Fibroblast of lung (primary cell): ENCODE measurements at regions not wholly inside any gene's neighbourhood (a gene's known extent, or its start where the extent isn't known, plus 50 kb on each side); places are given as distances from the start of the nearest gene placed in this dataset.

Experiments used
- DNase-seq, 2 donors: peaks; one replicate each; pipeline versions ENCODE4 v3.0.0 to v3.0.0-alpha.2; 2010; ENCODE audit warnings: low read depth in 2 of 2
- H2AFZ ChIP-seq: 2 replicates; pipeline ENCODE4 v1.5.1; 2012; ENCODE audit warnings: low read length, control low read depth, inconsistent platforms
- H3K27ac ChIP-seq: 2 replicates; pipeline ENCODE4 v1.5.1; 2011; ENCODE audit warnings: low read length, control low read depth; ENCODE audit not compliant: insufficient read depth
- H3K27me3 ChIP-seq: 2 replicates; pipeline ENCODE4 v1.5.1; 2011; ENCODE audit warnings: mild to moderate bottlenecking, low read length; ENCODE audit not compliant: control insufficient read depth, insufficient read depth
- H3K36me3 ChIP-seq: 2 replicates; pipeline ENCODE4 v1.5.1; 2011; ENCODE audit warnings: low read length; ENCODE audit not compliant: control insufficient read depth, insufficient read depth
- H3K4me1 ChIP-seq: 2 replicates; pipeline ENCODE4 v1.5.1; 2011; ENCODE audit warnings: low read length; ENCODE audit not compliant: control insufficient read depth, insufficient read depth; ENCODE audit errors: extremely low read depth
- H3K4me2 ChIP-seq: 2 replicates; pipeline ENCODE4 v1.5.1; 2011; ENCODE audit warnings: low read length, control low read depth; ENCODE audit not compliant: insufficient read depth; ENCODE audit errors: extremely low read depth
- H3K4me3 ChIP-seq, 4 experiments: fragments of 200-600 bp in 1 of 4; sonication (generic) in 1 of 4; replicated peaks in 1 of 4; 2 replicates each; pipeline ENCODE4 v1.5.1; 2011 to 2016; ENCODE audit warnings: low read length in 4 of 4, low read depth in 3 of 4, mild to moderate bottlenecking in 3 of 4, control low read depth in 2 of 4, inconsistent platforms in 1 of 4, mixed read lengths in 1 of 4; ENCODE audit not compliant: insufficient read depth in 1 of 4; ENCODE audit errors: control extremely low read depth in 1 of 4
- H3K79me2 ChIP-seq: 2 replicates; pipeline ENCODE4 v1.5.1; 2012; ENCODE audit warnings: mild to moderate bottlenecking, low read length, inconsistent platforms; ENCODE audit not compliant: control insufficient read depth, insufficient read depth
- H3K9ac ChIP-seq: 2 replicates; pipeline ENCODE4 v1.5.1; 2011; ENCODE audit warnings: mild to moderate bottlenecking, low read length, control low read depth; ENCODE audit not compliant: insufficient read depth
- H3K9me3 ChIP-seq: 2 replicates; pipeline ENCODE4 v1.5.1; 2012; ENCODE audit warnings: low read depth, low read length; ENCODE audit not compliant: control insufficient read depth, insufficient read depth
- H4K20me1 ChIP-seq: 2 replicates; pipeline ENCODE4 v1.5.1; 2011; ENCODE audit warnings: low read length; ENCODE audit not compliant: control insufficient read depth, insufficient read depth; ENCODE audit errors: extremely low read depth
- CTCF ChIP-seq, 2 donors: IDR thresholded peaks in 1 of 2; conservative IDR thresholded peaks in 1 of 2; 1 replicate in 1 of 2; 2 replicates in 1 of 2; pipeline ENCODE4 v1.5.1; 2011 to 2012; ENCODE audit warnings: low read length in 2 of 2, control low read depth in 1 of 2, inconsistent platforms in 1 of 2, low read depth in 1 of 2, mild to moderate bottlenecking in 1 of 2
- EZH2 ChIP-seq: IDR thresholded peaks from 2 replicates; pipeline ENCODE4 v1.5.1; 2012; ENCODE audit warnings: low read length, control low read depth, mild to moderate bottlenecking; ENCODE audit errors: missing control alignments

GRCh38 chr3:39665441-39665840 lies 144.0 kb upstream of the MYRIP start:
- H4K20me1 ChIP-seq, result no peaks in the 10 kb centered on the region
- no peak overlapping the region for H3K4me2 ChIP-seq
- no peaks in the 10 kb centered on the region for H3K27me3 ChIP-seq
- no peak for TF ChIP-seq EZH2
- no peak for TF ChIP-seq CTCF (conservative IDR thresholded peaks at IDR 0.05 in 1 of 2, IDR thresholded peaks at IDR 0.05 in 1 of 2; ENCODE audit: low read depth in 1 of 2, low read length in 2 of 2)
- no peak overlapping the region for H3K4me3 ChIP-seq
- no peak for DNase-seq
- no peaks in the 10 kb centered on the region for H3K4me1 ChIP-seq
- H3K27ac ChIP-seq, result no peak overlapping the region
- no peak overlapping the region for H3K9ac ChIP-seq
- H2AFZ ChIP-seq, result no peak overlapping the region
- no peaks in the 10 kb centered on the region for H3K36me3 ChIP-seq
- H3K9me3 ChIP-seq, result no peaks in the 10 kb centered on the region
- no peaks in the 10 kb centered on the region for H3K79me2 ChIP-seq

- peak; percentile 27 to 38 for DNase-seq
- H3K9me3 ChIP-seq, result no peaks in the 10 kb centered on the region
- H3K4me1 ChIP-seq, result no peaks in the 10 kb centered on the region
- no peaks in the 10 kb centered on the region for H4K20me1 ChIP-seq
- H3K79me2 ChIP-seq, result no peaks in the 10 kb centered on the region
- H3K4me3 ChIP-seq, result no peak overlapping the region
- H3K27ac ChIP-seq, result no peak overlapping the region
- H2AFZ ChIP-seq, result no peak overlapping the region
- TF ChIP-seq EZH2 (no peak), CTCF (conservative IDR thresholded peaks at IDR 0.05 in 1 of 2, IDR thresholded peaks at IDR 0.05 in 1 of 2; ENCODE audit: low read depth in 1 of 2, low read length in 2 of 2) (peak; percentile 47 to 58)
- H3K36me3 ChIP-seq, result no peaks in the 10 kb centered on the region
- no peak overlapping the region for H3K4me2 ChIP-seq
- H3K9ac ChIP-seq, result no peak overlapping the region
- no peaks in the 10 kb centered on the region for H3K27me3 ChIP-seq
Observed at GRCh38 chr3:39668420-39668819, 141.0 kb upstream of the MYRIP start.

GRCh38 chr3:39671116-39671515 lies 138.3 kb upstream of the MYRIP start:
- no peak overlapping the region for H3K4me2 ChIP-seq
- no peak overlapping the region for H3K9ac ChIP-seq
- H3K27ac ChIP-seq, result no peak overlapping the region
- H3K79me2 ChIP-seq, result no peaks in the 10 kb centered on the region
- TF ChIP-seq EZH2 (no peak), CTCF (conservative IDR thresholded peaks at IDR 0.05 in 1 of 2, IDR thresholded peaks at IDR 0.05 in 1 of 2; ENCODE audit: low read depth in 1 of 2, low read length in 2 of 2) (no peak)
- no peak overlapping the region for H3K4me3 ChIP-seq
- no peaks in the 10 kb centered on the region for H3K36me3 ChIP-seq
- H3K4me1 ChIP-seq, result no peaks in the 10 kb centered on the region
- no peaks in the 10 kb centered on the region for H4K20me1 ChIP-seq
- no peak for DNase-seq
- H2AFZ ChIP-seq, result no peak overlapping the region
- H3K27me3 ChIP-seq, result no peaks in the 10 kb centered on the region
- no peaks in the 10 kb centered on the region for H3K9me3 ChIP-seq
